HCT116 (cell line): ENCODE measurements at regions not wholly inside any gene's neighbourhood (a gene's known extent, or its start where the extent isn't known, plus 50 kb on each side); places are given as distances from the start of the nearest gene placed in this dataset.

ENCODE experiments used
- ATAC-seq: fragments of 200-7000 bp; cut with Tn5 transposase; 2 replicates; pipeline ENCODE4 v1.9.1; 2020; ENCODE audit warnings: mild to moderate bottlenecking, moderate library complexity
- BruUV-seq: library from RNA; stranded (reverse); fragments of 400-500 nt; replicated peaks from 2 replicates; lab custom pipeline; 2021; lab: Mats Ljungman, UMichigan
- CTCF ChIA-PET: fragments of 300-600 bp; sonication (Branson Sonifier 250); formaldehyde crosslinking; loops from one replicate; lab custom pipeline; 2021; ENCODE audit warnings: antibody characterized with exemption; lab: Charles Lee
- POLR2A ChIA-PET: fragments of 300-600, 350-600 bp; sonication (Branson Sonifier 250); formaldehyde crosslinking; loops from one replicate; lab custom pipeline; 2021; ENCODE audit warnings: antibody characterized with exemption; lab: Charles Lee
- RAD21 ChIA-PET, 2 experiments: fragments of 300-600 bp; sonication (Branson Sonifier 250); formaldehyde crosslinking; loops; one replicate each; lab custom pipeline; 2023; ENCODE audit warnings: low total read pairs in 2 of 2; ENCODE audit not compliant: uncharacterized antibody in 2 of 2, unreplicated experiment in 2 of 2, low non-redundant PET in 1 of 2; lab: Charles Lee
- DNase-seq: peaks from one replicate; pipeline ENCODE4 v3.0.0-alpha.2; 2010; ENCODE audit warnings: low read depth, low spot score
- H2AFZ ChIP-seq: fragments of 200-600 bp; shearing (Covaris generic), sonication (generic); 2 replicates; pipeline ENCODE4 v1.6.1; 2017; ENCODE audit warnings: low read depth, mixed run types, mixed read lengths, antibody characterized with exemption, low read length; ENCODE audit not compliant: poor library complexity, severe bottlenecking
- H3K27ac ChIP-seq: 2 replicates; pipeline ENCODE4 v1.5.1; 2012; ENCODE audit warnings: low read depth, low read length
- H3K27me3 ChIP-seq: fragments of 200-600 bp; sonication (generic); 2 replicates; pipeline ENCODE4 v1.6.1; 2016; ENCODE audit warnings: mixed run types, low read length, mixed read lengths; ENCODE audit not compliant: insufficient read depth
- H3K36me3 ChIP-seq, 2 experiments: fragments of 200-500 bp in 1 of 2; fragments of 200-600 bp in 1 of 2; sonication (Bioruptor generic) in 1 of 2; sonication (generic) in 1 of 2; 2 replicates each; pipeline versions ENCODE4 v1.5.1 to v1.6.1; 2014 to 2016; ENCODE audit warnings: low read length in 2 of 2, inconsistent platforms in 1 of 2, mixed read lengths in 1 of 2, mixed run types in 1 of 2; ENCODE audit not compliant: insufficient read depth in 2 of 2, control insufficient read depth in 1 of 2
- H3K4me1 ChIP-seq, 2 experiments: fragments of 200-600 bp in 1 of 2; sonication (generic) in 1 of 2; 2 replicates each; pipeline versions ENCODE4 v1.5.1 to v1.6.1; 2012 to 2017; ENCODE audit warnings: low read length in 2 of 2, inconsistent platforms in 1 of 2, mild to moderate bottlenecking in 1 of 2, mixed read lengths in 1 of 2, mixed run types in 1 of 2, moderate library complexity in 1 of 2; ENCODE audit not compliant: insufficient read depth in 2 of 2, control insufficient read depth in 1 of 2
- H3K4me2 ChIP-seq: fragments of 200-600 bp; sonication (generic); 2 replicates; pipeline ENCODE4 v1.6.1; 2017; ENCODE audit warnings: mixed run types, low read length, mixed read lengths
- H3K4me3 ChIP-seq, 2 experiments: fragments of 200-600 bp in 1 of 2; sonication (generic) in 1 of 2; replicated peaks in 1 of 2; 2 replicates each; pipeline ENCODE4 v1.5.1; 2011 to 2016; ENCODE audit warnings: low read length in 2 of 2, control low read depth in 1 of 2, low read depth in 1 of 2, mild to moderate bottlenecking in 1 of 2, mixed read lengths in 1 of 2, mixed run types in 1 of 2
- H3K79me2 ChIP-seq: fragments of 200-600 bp; sonication (generic); 2 replicates; pipeline ENCODE4 v1.6.1; 2017; ENCODE audit warnings: mild to moderate bottlenecking, mixed run types, low read length, moderate library complexity, mixed read lengths; ENCODE audit not compliant: insufficient read depth
- H3K9ac ChIP-seq: fragments of 200-600 bp; sonication (generic); 2 replicates; pipeline ENCODE4 v1.6.1; 2016; ENCODE audit warnings: low read length, mixed read lengths
- H3K9me2 ChIP-seq: fragments of 200-600 bp; sonication (generic), shearing (Covaris generic); 2 replicates; pipeline ENCODE4 v1.6.1; 2017; ENCODE audit warnings: mixed run types, mild to moderate bottlenecking, moderate library complexity; ENCODE audit not compliant: insufficient read depth
- H3K9me3 ChIP-seq, 2 experiments: fragments of 200-500 bp in 1 of 2; fragments of 200-600 bp in 1 of 2; sonication (Bioruptor generic) in 1 of 2; sonication (generic) in 1 of 2; 2 replicates each; pipeline ENCODE4 v1.6.1; 2014 to 2017; ENCODE audit warnings: low read length in 2 of 2, mixed read lengths in 2 of 2, inconsistent platforms in 1 of 2, low read depth in 1 of 2, mild to moderate bottlenecking in 1 of 2, mixed run types in 1 of 2, moderate library complexity in 1 of 2; ENCODE audit not compliant: control insufficient read depth in 1 of 2, insufficient read depth in 1 of 2
- H4K20me1 ChIP-seq: fragments of 200-600 bp; sonication (generic), shearing (Covaris generic); 2 replicates; pipeline ENCODE4 v1.6.1; 2017; ENCODE audit warnings: mixed run types, mild to moderate bottlenecking, moderate library complexity; ENCODE audit not compliant: insufficient read depth
- CBX3 ChIP-seq: IDR thresholded peaks from 2 replicates; pipeline ENCODE4 v1.6.1; 2012; ENCODE audit warnings: low read depth
- CEBPB ChIP-seq: IDR thresholded peaks from 2 replicates; pipeline ENCODE4 v1.6.1; 2012; ENCODE audit warnings: low read depth
- CTCF ChIP-seq, 3 experiments: fragments of 200-600 bp in 1 of 3; sonication (generic) in 1 of 3; IDR thresholded peaks in 2 of 3; conservative IDR thresholded peaks in 1 of 3; 2 replicates each; pipeline ENCODE4 v1.5.1; 2012 to 2017; ENCODE audit warnings: low read depth in 2 of 3, low read length in 2 of 3, antibody characterized with exemption in 1 of 3, borderline replicate concordance in 1 of 3, control low read depth in 1 of 3, mild to moderate bottlenecking in 1 of 3, mixed read lengths in 1 of 3, mixed run types in 1 of 3, moderate library complexity in 1 of 3; ENCODE audit not compliant: insufficient read depth in 1 of 3
- EGR1 ChIP-seq: IDR thresholded peaks from 2 replicates; pipeline ENCODE4 v1.6.1; 2012; ENCODE audit warnings: low read depth
- EZH2 ChIP-seq: fragments of 200-600 bp; sonication (generic); IDR thresholded peaks from 2 replicates; pipeline ENCODE4 v1.6.1; 2017; ENCODE audit warnings: antibody characterized with exemption, mixed run types
- FOSL1 ChIP-seq: IDR thresholded peaks from 2 replicates; pipeline ENCODE4 v1.6.1; 2012; ENCODE audit warnings: low read depth
- JUND ChIP-seq: IDR thresholded peaks from 2 replicates; pipeline ENCODE4 v1.6.1; 2012
- MAX ChIP-seq: IDR thresholded peaks from 2 replicates; pipeline ENCODE4 v1.6.1; 2012
- POLR2A ChIP-seq: IDR thresholded peaks from 2 replicates; pipeline ENCODE4 v1.7.0; 2011; ENCODE audit warnings: borderline replicate concordance; ENCODE audit not compliant: insufficient read depth, insufficient read length; ENCODE audit errors: extremely low read depth
- POLR2AphosphoS5 ChIP-seq: IDR thresholded peaks from 2 replicates; pipeline ENCODE4 v1.6.1; 2011; ENCODE audit warnings: mild to moderate bottlenecking, low read depth, low read length, moderate library complexity
- RAD21 ChIP-seq: IDR thresholded peaks from 2 replicates; pipeline ENCODE4 v1.6.1; 2012; ENCODE audit warnings: low read depth, mild to moderate bottlenecking
- SIN3A ChIP-seq: IDR thresholded peaks from 2 replicates; pipeline ENCODE4 v1.6.1; 2012; ENCODE audit warnings: low read depth
- SRF ChIP-seq: IDR thresholded peaks from 2 replicates; pipeline ENCODE4 v1.6.1; 2012; ENCODE audit warnings: low read depth
- TCF7L2 ChIP-seq: IDR thresholded peaks from 2 replicates; pipeline ENCODE4 v1.7.0; 2011; ENCODE audit warnings: borderline replicate concordance, inconsistent platforms; ENCODE audit not compliant: insufficient read depth, insufficient read length; ENCODE audit errors: extremely low read depth
- YY1 ChIP-seq: IDR thresholded peaks from 2 replicates; pipeline ENCODE4 v1.6.1; 2011; ENCODE audit warnings: low read length, low read depth, moderate library complexity, mild to moderate bottlenecking; ENCODE audit not compliant: insufficient replicate concordance; ENCODE audit errors: extremely low read depth
- ZFX ChIP-seq: fragments of 450-650 bp; IDR thresholded peaks from 2 replicates; pipeline ENCODE4 v1.6.1; 2017
- ZNF274 ChIP-seq: fragments of 200-500 bp; sonication (Bioruptor generic); IDR thresholded peaks from 2 replicates; pipeline ENCODE4 v1.6.1; 2014; ENCODE audit warnings: mild to moderate bottlenecking, low read depth, low read length, inconsistent platforms
- intact Hi-C: fragments of 100-400 bp; cut with micrococcal nuclease; formaldehyde crosslinking; loops from 2 replicates; pipeline ENCODE4 v1.10.0; 2022
- TF ChIP-seq, protein P1 (sequence below): IDR thresholded peaks from 2 replicates; pipeline ENCODE4 v1.6.1; 2011; ENCODE audit warnings: mild to moderate bottlenecking, low read length, moderate library complexity; ENCODE audit not compliant: insufficient replicate concordance; ENCODE audit errors: extremely low read depth
- TF ChIP-seq, protein P2 (sequence below): IDR thresholded peaks from 2 replicates; pipeline ENCODE4 v1.6.1; 2012; ENCODE audit warnings: low read depth
- TF ChIP-seq, protein P3 (sequence below): IDR thresholded peaks from 2 replicates; pipeline ENCODE4 v1.6.1; 2012

DNA sequence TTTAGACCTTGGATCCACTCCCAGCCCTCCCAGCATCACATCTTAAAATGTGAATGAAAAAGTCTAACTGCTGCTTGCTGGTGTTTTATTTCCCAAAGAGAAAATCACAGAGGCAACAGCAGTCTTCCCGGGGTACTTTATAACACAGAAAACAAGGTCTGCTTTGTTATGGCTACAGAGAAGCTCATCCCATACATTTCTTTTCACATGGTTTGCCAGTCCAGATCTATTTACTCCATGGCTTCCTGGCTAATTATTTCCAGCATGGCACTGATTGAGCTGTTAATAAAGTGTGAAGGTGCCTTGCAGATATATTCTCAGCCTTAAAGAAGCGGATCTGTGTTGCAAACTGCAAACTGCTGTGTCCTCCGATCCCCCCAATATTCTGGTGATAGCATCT is 466.1 kb upstream of the CFAP20DC start:
- Histone ChIP-seq H4K20me1 (no peaks in the 10 kb centered on the region), H3K4me3 (no peak overlapping the region), H3K9me3 (no peaks in the 10 kb centered on the region), H2AFZ (no peak overlapping the region), H3K79me2 (no peaks in the 10 kb centered on the region), H3K27ac (no peak overlapping the region), H3K27me3 (peaks cover 20% of the 10 kb centered on the region), H3K9me2 (no peaks in the 10 kb centered on the region), H3K4me2 (no peak overlapping the region), H3K4me1 (no peaks in the 10 kb centered on the region), H3K36me3 (no peaks in the 10 kb centered on the region), H3K9ac (no peak overlapping the region)
- intact Hi-C loops: no loop called here
- no TSS peak for BruUV-seq
- ATAC-seq (no peak), DNase-seq (no peak)
- TF ChIP-seq TCF7L2 (no peak), POLR2AphosphoS5 (no peak), CEBPB (no peak), FOSL1 (no peak), RAD21 (no peak), POLR2A (no peak), CBX3 (no peak), SIN3A (no peak), CTCF (IDR thresholded peaks at IDR 0.05 in 2 of 3, conservative IDR thresholded peaks at IDR 0.05 in 1 of 3; ENCODE audit: borderline replicate concordance in 1 of 3, insufficient read depth in 1 of 3, low read depth in 2 of 3, low read length in 2 of 3) (no peak), EZH2 (no peak), JUND (no peak), MAX (no peak), ZNF274 (no peak), YY1 (no peak), SRF (no peak), EGR1 (no peak), ZFX (no peak)
- TF ChIP-seq, protein P1, sequence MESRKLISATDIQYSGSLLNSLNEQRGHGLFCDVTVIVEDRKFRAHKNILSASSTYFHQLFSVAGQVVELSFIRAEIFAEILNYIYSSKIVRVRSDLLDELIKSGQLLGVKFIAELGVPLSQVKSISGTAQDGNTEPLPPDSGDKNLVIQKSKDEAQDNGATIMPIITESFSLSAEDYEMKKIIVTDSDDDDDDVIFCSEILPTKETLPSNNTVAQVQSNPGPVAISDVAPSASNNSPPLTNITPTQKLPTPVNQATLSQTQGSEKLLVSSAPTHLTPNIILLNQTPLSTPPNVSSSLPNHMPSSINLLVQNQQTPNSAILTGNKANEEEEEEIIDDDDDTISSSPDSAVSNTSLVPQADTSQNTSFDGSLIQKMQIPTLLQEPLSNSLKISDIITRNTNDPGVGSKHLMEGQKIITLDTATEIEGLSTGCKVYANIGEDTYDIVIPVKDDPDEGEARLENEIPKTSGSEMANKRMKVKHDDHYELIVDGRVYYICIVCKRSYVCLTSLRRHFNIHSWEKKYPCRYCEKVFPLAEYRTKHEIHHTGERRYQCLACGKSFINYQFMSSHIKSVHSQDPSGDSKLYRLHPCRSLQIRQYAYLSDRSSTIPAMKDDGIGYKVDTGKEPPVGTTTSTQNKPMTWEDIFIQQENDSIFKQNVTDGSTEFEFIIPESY: no peak
- TF ChIP-seq, protein P2, sequence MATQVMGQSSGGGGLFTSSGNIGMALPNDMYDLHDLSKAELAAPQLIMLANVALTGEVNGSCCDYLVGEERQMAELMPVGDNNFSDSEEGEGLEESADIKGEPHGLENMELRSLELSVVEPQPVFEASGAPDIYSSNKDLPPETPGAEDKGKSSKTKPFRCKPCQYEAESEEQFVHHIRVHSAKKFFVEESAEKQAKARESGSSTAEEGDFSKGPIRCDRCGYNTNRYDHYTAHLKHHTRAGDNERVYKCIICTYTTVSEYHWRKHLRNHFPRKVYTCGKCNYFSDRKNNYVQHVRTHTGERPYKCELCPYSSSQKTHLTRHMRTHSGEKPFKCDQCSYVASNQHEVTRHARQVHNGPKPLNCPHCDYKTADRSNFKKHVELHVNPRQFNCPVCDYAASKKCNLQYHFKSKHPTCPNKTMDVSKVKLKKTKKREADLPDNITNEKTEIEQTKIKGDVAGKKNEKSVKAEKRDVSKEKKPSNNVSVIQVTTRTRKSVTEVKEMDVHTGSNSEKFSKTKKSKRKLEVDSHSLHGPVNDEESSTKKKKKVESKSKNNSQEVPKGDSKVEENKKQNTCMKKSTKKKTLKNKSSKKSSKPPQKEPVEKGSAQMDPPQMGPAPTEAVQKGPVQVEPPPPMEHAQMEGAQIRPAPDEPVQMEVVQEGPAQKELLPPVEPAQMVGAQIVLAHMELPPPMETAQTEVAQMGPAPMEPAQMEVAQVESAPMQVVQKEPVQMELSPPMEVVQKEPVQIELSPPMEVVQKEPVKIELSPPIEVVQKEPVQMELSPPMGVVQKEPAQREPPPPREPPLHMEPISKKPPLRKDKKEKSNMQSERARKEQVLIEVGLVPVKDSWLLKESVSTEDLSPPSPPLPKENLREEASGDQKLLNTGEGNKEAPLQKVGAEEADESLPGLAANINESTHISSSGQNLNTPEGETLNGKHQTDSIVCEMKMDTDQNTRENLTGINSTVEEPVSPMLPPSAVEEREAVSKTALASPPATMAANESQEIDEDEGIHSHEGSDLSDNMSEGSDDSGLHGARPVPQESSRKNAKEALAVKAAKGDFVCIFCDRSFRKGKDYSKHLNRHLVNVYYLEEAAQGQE: no peak
- TF ChIP-seq, protein P3, sequence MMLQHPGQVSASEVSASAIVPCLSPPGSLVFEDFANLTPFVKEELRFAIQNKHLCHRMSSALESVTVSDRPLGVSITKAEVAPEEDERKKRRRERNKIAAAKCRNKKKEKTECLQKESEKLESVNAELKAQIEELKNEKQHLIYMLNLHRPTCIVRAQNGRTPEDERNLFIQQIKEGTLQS: no peak
- ChIA-PET CTCF (no interaction called here), RAD21 (no interaction called here), POLR2A (no interaction called here)
